Mucosa of descending colon (tissue), 3 donors: ENCODE measurements at regions not wholly inside any gene's neighbourhood (a gene's known extent, or its start where the extent isn't known, plus 50 kb on each side); places are given as distances from the start of the nearest gene placed in this dataset.
"Not testable (repeated sequence)": the region's sequence is repeated elsewhere in the genome, so short reads cannot be mapped to it uniquely, and the experiment has no call there.

Experiments
- ATAC-seq: fragments of 200-7000 bp; cut with Tn5 transposase; one replicate; pipeline ENCODE4 v1.9.1; 2020; ENCODE audit warnings: mild to moderate bottlenecking, moderate library complexity
- DNase-seq, 3 donors: peaks; one replicate each; pipeline ENCODE4 v3.0.0-alpha.2; 2020
- H3K36me3 ChIP-seq: fragments of 200-600 bp; one replicate; pipeline ENCODE4 v1.8.0; 2021; ENCODE audit warnings: low read depth, mild to moderate bottlenecking
- H3K4me1 ChIP-seq: fragments of 200-600 bp; one replicate; pipeline ENCODE4 v1.8.0; 2021; ENCODE audit warnings: low read depth, mild to moderate bottlenecking
- H3K4me3 ChIP-seq: fragments of 200-600 bp; one replicate; pipeline ENCODE4 v1.8.0; 2021; ENCODE audit warnings: mild to moderate bottlenecking
- H3K9me3 ChIP-seq: fragments of 200-600 bp; one replicate; pipeline ENCODE4 v1.8.0; 2021; ENCODE audit warnings: mild to moderate bottlenecking
- CTCF ChIP-seq: fragments of 200-600 bp; IDR thresholded peaks from one replicate; pipeline ENCODE4 v1.8.0; 2022; ENCODE audit warnings: antibody characterized with exemption, mild to moderate bottlenecking
- intact Hi-C, 2 donors: fragments of 100-400 bp; cut with DNase I in 1 of 2; cut with micrococcal nuclease in 1 of 2; formaldehyde crosslinking; loops; one replicate each; pipeline versions ENCODE4 v1.11.0 to v1.11.1; 2022; cut with DNase I, micrococcal nuclease
- donor health status: DM: no; HTN: no; CAD: no; lungs with moderate emphysema.
- donor health status: DM: no; HTN: no; CAD: no.
- donor health status: DM: no; HTN: yes; CAD: no.

GRCh38 chr15:38843736-38844590, 279.3 kb upstream of the RASGRP1 start:
- Histone ChIP-seq H3K36me3 (no peaks in the 10 kb centered on the region), H3K4me1 (no peaks in the 10 kb centered on the region), H3K4me3 (no peak overlapping the region), H3K9me3 (no peaks in the 10 kb centered on the region)
- intact Hi-C loops, result no loop called here
- TF ChIP-seq CTCF, result no peak
- no peak for DNase-seq
- ATAC-seq, result no peak

GRCh38 chr15:38844736-38845135, 280.1 kb upstream of the RASGRP1 start:
- Histone ChIP-seq H3K4me3 (no peak overlapping the region), H3K36me3 (no peaks in the 10 kb centered on the region), H3K4me1 (no peaks in the 10 kb centered on the region), H3K9me3 (no peaks in the 10 kb centered on the region)
- TF ChIP-seq CTCF, result no peak
- no peak for DNase-seq
- ATAC-seq, result no peak
- intact Hi-C loops, result no loop called here

- intact Hi-C loops, result no loop called here
These were observed 281.7 kb upstream of the RASGRP1 start for GRCh38 chr15:38846346-38846745.

GRCh38 chr15:38847666-38848065, 283.1 kb upstream of the RASGRP1 start:
- no peak overlapping the region for H3K4me3 ChIP-seq
- no peak for DNase-seq
- ATAC-seq, result no peak
- intact Hi-C loops, result no loop called here
- no peaks in the 10 kb centered on the region for H3K36me3 ChIP-seq
- no peaks in the 10 kb centered on the region for H3K9me3 ChIP-seq
- TF ChIP-seq CTCF, result no peak
- H3K4me1 ChIP-seq, result no peaks in the 10 kb centered on the region

More at GRCh38 chr15:38846346-38846745, 281.7 kb upstream of the RASGRP1 start:
- DNase-seq (no peak), ATAC-seq (no peak)
- H3K36me3 ChIP-seq, result no peaks in the 10 kb centered on the region
- no peak for TF ChIP-seq CTCF
- no peak overlapping the region for H3K4me3 ChIP-seq
- H3K4me1 ChIP-seq, result no peaks in the 10 kb centered on the region
- H3K9me3 ChIP-seq, result no peaks in the 10 kb centered on the region

GRCh38 chr15:38849046-38849445, 284.4 kb upstream of the RASGRP1 start:
- Histone ChIP-seq H3K36me3 (no peaks in the 10 kb centered on the region), H3K4me3 (no peak overlapping the region), H3K4me1 (no peaks in the 10 kb centered on the region), H3K9me3 (no peaks in the 10 kb centered on the region)
- intact Hi-C loops, result no loop called here
- ATAC-seq (no peak), DNase-seq (no peak)
- no peak for TF ChIP-seq CTCF

- ATAC-seq, H3K4me1 ChIP-seq, H3K4me3 ChIP-seq, DNase-seq, intact Hi-C loops, H3K36me3 ChIP-seq, H3K9me3 ChIP-seq: not testable (repeated sequence)
These were observed 287.6 kb upstream of the RASGRP1 start for GRCh38 chr15:38852188-38852587.
